Activated naive CD8-positive, alpha-beta T cell treated with anti-CD3 and anti-CD28 coated beads for 36 hours (primary cell): ENCODE measurements at regions not wholly inside any gene's neighbourhood (a gene's known extent, or its start where the extent isn't known, plus 50 kb on each side); places are given as distances from the start of the nearest gene placed in this dataset.

ENCODE experiments used
- DNase-seq: peaks from one replicate; pipeline ENCODE4 v3.0.0; 2021
- H3K27ac Mint-ChIP-seq: one replicate; pipeline ENCODE4 v1.8.0; 2022; ENCODE audit warnings: mild to moderate bottlenecking, moderate library complexity, mixed read lengths
- H3K27me3 Mint-ChIP-seq: one replicate; pipeline ENCODE4 v1.8.0; 2022; ENCODE audit warnings: mild to moderate bottlenecking, mixed read lengths
- H3K36me3 Mint-ChIP-seq: one replicate; pipeline ENCODE4 v1.8.0; 2021; ENCODE audit warnings: mild to moderate bottlenecking, mixed read lengths
- H3K4me1 Mint-ChIP-seq: one replicate; pipeline ENCODE4 v1.8.0; 2021; ENCODE audit warnings: mixed read lengths
- H3K4me3 Mint-ChIP-seq: one replicate; pipeline ENCODE4 v1.8.0; 2022; ENCODE audit warnings: mild to moderate bottlenecking, moderate library complexity, mixed read lengths
- H3K9me3 Mint-ChIP-seq: one replicate; pipeline ENCODE4 v1.8.0; 2022; ENCODE audit warnings: mixed read lengths

DNA sequence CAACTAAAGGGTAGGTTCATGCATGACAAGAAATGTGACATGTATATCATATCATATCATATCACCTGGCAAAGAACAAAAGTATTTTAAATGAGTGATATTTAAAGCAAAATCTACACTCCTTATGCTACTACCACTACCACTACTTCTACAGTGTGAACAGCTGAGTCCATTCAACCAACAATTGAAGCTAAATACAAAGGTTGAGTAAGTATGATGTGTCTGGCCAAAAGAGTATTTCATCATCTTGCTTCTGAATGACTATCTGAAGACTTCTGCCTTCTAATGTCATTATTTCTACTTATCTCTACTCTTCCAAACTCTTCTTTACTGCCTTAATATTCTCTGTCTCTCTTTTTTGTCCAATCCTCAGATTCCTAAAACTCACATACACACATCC lies 292.6 kb upstream of the CAND1 start:
- Mint-ChIP-seq H3K27ac (no peak overlapping the region), H3K4me1 (no peaks in the 10 kb centered on the region), H3K9me3 (no peaks in the 10 kb centered on the region), H3K27me3 (peaks cover 5% of the 10 kb centered on the region), H3K4me3 (no peak overlapping the region), H3K36me3 (no peaks in the 10 kb centered on the region)
- no peak for DNase-seq

DNA sequence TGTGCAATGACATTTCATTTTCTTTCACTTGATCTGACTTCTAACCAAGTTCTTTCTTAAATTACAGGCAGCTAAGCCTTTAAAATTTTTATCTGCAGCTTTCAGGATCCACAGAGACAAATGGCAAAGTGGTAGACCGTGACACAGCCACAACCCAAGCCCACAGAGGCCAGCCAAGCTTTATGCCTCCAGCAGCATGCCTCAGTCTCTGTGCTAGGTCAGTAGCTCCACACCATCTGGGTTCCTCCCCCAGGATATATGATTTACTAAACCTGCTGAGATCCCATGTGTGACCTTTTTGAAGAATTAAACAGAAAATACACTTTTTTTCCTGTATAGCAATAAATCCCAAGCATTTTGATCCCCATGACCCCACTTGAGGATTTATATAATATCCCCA lies 290.4 kb upstream of the CAND1 start:
- H3K9me3 Mint-ChIP-seq, result no peaks in the 10 kb centered on the region
- H3K4me1 Mint-ChIP-seq, result peaks cover 2% of the 10 kb centered on the region
- no peaks in the 10 kb centered on the region for H3K36me3 Mint-ChIP-seq
- H3K27ac Mint-ChIP-seq, result no peak overlapping the region
- DNase-seq, result no peak
- H3K4me3 Mint-ChIP-seq, result no peak overlapping the region
- H3K27me3 Mint-ChIP-seq, result peaks cover 5% of the 10 kb centered on the region

DNA sequence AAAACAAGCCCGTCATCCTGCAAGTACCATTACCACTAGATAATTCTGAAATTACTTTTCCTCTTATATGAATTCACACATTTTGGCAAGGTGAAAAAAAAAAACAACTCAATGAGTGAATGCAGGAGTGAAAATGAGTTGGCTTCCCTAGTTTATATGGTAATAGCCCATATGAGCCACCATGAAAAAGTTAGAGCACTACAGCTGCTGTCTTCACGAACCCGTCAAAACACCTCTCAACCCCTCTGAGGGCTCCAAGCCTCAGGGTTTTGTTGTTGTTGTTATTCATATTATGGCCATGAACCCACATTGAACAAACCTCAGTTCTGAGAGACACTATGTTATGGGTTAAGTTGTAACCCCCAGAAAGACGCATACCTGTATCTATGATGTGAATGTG lies 289.9 kb upstream of the CAND1 start:
- H3K4me3 Mint-ChIP-seq, result no peak overlapping the region
- H3K4me1 Mint-ChIP-seq, result peaks cover 2% of the 10 kb centered on the region
- H3K9me3 Mint-ChIP-seq, result no peaks in the 10 kb centered on the region
- no peak overlapping the region for H3K27ac Mint-ChIP-seq
- peaks cover 5% of the 10 kb centered on the region for H3K27me3 Mint-ChIP-seq
- H3K36me3 Mint-ChIP-seq, result no peaks in the 10 kb centered on the region
- no peak for DNase-seq

DNA sequence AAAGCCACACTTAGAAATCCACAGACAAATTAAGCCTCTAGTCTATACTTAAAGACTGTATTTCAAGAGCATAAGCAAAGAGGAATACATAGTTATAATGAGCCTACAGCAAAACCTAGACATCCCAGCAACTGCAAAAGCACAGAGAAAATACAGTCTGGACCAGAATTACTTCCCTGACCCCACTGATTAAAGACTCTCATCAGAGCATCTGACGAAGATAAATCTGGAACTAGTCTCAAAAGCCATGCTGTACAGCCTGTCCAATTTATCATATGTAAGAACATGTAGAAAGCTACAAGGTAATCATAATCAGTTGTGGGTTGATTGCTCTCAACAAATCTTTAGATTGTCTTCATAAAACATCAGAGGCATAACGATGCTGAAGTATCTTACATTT lies 285.1 kb upstream of the CAND1 start:
- no peaks in the 10 kb centered on the region for H3K27me3 Mint-ChIP-seq
- no peak overlapping the region for H3K4me3 Mint-ChIP-seq
- DNase-seq, result no peak
- H3K27ac Mint-ChIP-seq, result no peak overlapping the region
- no peaks in the 10 kb centered on the region for H3K36me3 Mint-ChIP-seq
- H3K4me1 Mint-ChIP-seq, result peaks cover 2% of the 10 kb centered on the region
- peaks cover 2% of the 10 kb centered on the region for H3K9me3 Mint-ChIP-seq

- Mint-ChIP-seq H3K4me1 (peaks cover 2% of the 10 kb centered on the region), H3K36me3 (no peaks in the 10 kb centered on the region), H3K9me3 (peaks cover 2% of the 10 kb centered on the region), H3K27me3 (no peaks in the 10 kb centered on the region), H3K4me3 (no peak overlapping the region), H3K27ac (no peak overlapping the region)
- no peak for DNase-seq
Measured at GRCh38 chr12:66984962-66985361, 284.2 kb upstream of the CAND1 start.

DNA sequence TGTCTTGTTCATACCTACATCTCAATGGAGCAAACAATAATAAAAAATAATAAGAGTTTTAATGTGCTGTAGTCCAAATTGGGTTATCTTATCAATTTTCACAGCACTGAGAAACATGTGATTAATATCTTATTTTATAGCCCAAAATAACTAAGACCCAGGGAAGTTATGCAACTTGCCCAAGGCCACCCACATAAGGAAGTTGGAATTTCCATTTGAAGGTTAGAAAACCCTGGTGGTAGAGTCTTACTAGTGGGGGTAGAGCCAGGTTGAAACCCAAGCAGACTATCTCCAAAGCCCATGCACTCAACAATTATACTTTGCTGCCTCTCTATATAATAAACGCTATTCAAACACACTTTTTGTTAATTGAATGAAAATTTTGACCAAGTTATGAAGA lies 270.0 kb upstream of the CAND1 start:
- DNase-seq, result no peak
- no peak overlapping the region for H3K27ac Mint-ChIP-seq
- peaks cover 3% of the 10 kb centered on the region for H3K9me3 Mint-ChIP-seq
- no peaks in the 10 kb centered on the region for H3K27me3 Mint-ChIP-seq
- peaks cover 3% of the 10 kb centered on the region for H3K36me3 Mint-ChIP-seq
- H3K4me1 Mint-ChIP-seq, result peaks cover 3% of the 10 kb centered on the region
- no peak overlapping the region for H3K4me3 Mint-ChIP-seq

DNA sequence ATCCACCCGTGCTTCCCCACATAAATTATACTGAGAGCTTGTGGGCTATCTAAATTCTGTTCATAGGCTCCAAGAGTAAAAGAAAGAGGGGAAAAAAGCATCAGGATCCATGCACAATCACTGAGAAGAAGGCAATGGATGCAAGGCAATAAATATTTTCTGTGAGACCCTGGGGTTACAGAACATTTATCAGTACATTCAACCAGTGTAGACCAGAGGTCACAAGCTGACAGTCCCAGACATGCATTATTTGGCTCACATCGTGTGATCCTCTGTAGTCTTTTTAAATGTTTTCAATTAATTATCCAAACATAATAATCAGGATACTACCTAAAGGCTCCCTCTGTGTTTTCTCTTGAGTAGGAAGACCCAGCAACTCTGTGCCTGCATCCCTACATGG lies 267.9 kb upstream of the CAND1 start:
- Mint-ChIP-seq H3K4me1 (peaks cover 3% of the 10 kb centered on the region), H3K4me3 (no peak overlapping the region), H3K36me3 (peaks cover 3% of the 10 kb centered on the region), H3K27ac (no peak overlapping the region), H3K27me3 (no peaks in the 10 kb centered on the region), H3K9me3 (peaks cover 3% of the 10 kb centered on the region)
- DNase-seq, result no peak

DNA sequence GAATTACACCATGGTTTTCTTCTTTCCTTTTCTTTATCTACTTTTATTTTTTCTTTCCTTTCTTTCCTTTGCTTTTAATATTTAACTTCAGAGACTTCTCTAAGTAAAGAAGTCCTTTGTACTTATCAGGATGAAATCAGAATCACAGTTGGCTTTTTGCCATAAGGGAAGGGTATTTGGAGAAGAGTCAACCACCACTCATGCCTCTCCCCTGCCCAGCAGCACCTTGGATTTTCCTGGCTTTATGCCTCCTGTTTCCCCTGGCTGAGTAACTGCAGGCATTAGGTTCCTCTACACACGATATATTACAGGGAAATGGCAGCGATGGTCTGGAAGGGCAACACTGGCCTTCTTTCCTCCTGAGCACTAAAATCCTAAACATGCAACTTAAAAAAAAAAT lies 266.4 kb upstream of the CAND1 start:
- H3K9me3 Mint-ChIP-seq, result no peaks in the 10 kb centered on the region
- no peak overlapping the region for H3K27ac Mint-ChIP-seq
- no peak for DNase-seq

GRCh38 chr12:67006610-67007009 lies 262.5 kb upstream of the CAND1 start:
- Mint-ChIP-seq H3K27ac (no peak overlapping the region), H3K36me3 (no peaks in the 10 kb centered on the region), H3K4me3 (no peak overlapping the region), H3K9me3 (no peaks in the 10 kb centered on the region), H3K4me1 (no peaks in the 10 kb centered on the region), H3K27me3 (no peaks in the 10 kb centered on the region)
- no peak for DNase-seq

More for the DNA sequence above, 266.4 kb upstream of the CAND1 start:
- H3K36me3 Mint-ChIP-seq, result no peaks in the 10 kb centered on the region
- no peak overlapping the region for H3K4me3 Mint-ChIP-seq
- H3K4me1 Mint-ChIP-seq, result peaks cover 3% of the 10 kb centered on the region
- no peaks in the 10 kb centered on the region for H3K27me3 Mint-ChIP-seq

DNA sequence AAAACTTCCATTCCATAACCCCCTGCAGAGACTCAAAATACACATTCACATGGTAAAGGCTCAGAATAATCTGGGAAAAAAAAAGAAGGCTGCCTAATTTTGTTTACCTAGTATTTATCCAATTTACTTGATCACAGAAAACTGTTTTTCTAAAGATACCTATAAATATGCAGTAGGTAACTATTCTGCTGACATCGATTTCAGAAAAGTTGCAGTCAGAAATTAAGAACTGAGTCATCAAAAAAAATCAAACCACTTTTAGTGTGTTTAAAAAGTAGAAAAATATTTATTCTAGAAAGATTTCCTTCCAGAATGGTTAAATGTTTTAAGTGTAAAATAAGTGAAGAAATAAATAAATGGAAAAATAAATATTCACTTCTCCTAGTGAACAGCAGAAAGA lies 254.5 kb upstream of the CAND1 start:
- DNase-seq, result no peak
- Mint-ChIP-seq H3K27ac (no peak overlapping the region), H3K4me1 (peaks cover 3% of the 10 kb centered on the region), H3K4me3 (no peak overlapping the region), H3K27me3 (no peaks in the 10 kb centered on the region), H3K9me3 (no peaks in the 10 kb centered on the region), H3K36me3 (no peaks in the 10 kb centered on the region)

- Mint-ChIP-seq H3K27me3 (no peaks in the 10 kb centered on the region), H3K4me3 (no peak overlapping the region), H3K36me3 (no peaks in the 10 kb centered on the region), H3K9me3 (no peaks in the 10 kb centered on the region), H3K4me1 (peaks cover 3% of the 10 kb centered on the region), H3K27ac (no peak overlapping the region)
- DNase-seq, result no peak
Measured at GRCh38 chr12:67018105-67018504, 251.1 kb upstream of the CAND1 start.

- no peak overlapping the region for H3K27ac Mint-ChIP-seq
- H3K4me3 Mint-ChIP-seq, result no peak overlapping the region
- H3K27me3 Mint-ChIP-seq, result no peaks in the 10 kb centered on the region
- DNase-seq, result no peak
- peaks cover 3% of the 10 kb centered on the region for H3K4me1 Mint-ChIP-seq
- no peaks in the 10 kb centered on the region for H3K36me3 Mint-ChIP-seq
- no peaks in the 10 kb centered on the region for H3K9me3 Mint-ChIP-seq
Measured at GRCh38 chr12:67019070-67019469, 250.1 kb upstream of the CAND1 start.

DNA sequence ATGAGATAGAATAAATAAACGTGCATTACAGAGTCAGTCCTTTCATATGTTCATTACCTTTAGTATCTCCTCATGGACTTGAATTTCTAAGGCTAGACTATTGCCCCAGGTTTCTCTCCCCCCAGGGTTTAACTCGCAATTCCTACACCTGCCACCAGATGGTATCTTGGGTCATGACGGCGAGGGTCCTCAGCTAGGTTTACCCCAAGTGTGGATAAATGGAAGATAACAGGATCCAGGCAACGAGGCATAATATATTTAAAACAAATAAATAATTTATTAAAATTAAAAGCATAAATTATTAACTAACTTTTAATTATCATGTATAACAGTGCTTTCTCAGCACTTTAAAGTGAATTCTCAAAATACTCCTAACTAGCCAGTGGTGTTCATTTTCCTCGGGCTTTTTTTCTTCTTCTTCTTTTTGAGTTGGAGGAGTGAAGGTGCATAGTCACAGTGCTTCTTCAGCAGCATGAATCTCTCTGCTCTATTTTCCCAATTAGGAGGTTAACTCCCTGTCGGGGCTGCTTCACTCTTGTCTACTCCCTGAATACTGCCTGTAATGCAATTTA lies 243.5 kb upstream of the CAND1 start:
- Mint-ChIP-seq H3K9me3 (no peaks in the 10 kb centered on the region), H3K27me3 (peaks cover 6% of the 10 kb centered on the region), H3K4me3 (no peak overlapping the region), H3K36me3 (no peaks in the 10 kb centered on the region), H3K4me1 (no peaks in the 10 kb centered on the region), H3K27ac (no peak overlapping the region)
- DNase-seq, result peak; percentile 50

- no peak for DNase-seq
- no peaks in the 10 kb centered on the region for H3K9me3 Mint-ChIP-seq
- no peak overlapping the region for H3K27ac Mint-ChIP-seq
- no peaks in the 10 kb centered on the region for H3K36me3 Mint-ChIP-seq
- peaks cover 6% of the 10 kb centered on the region for H3K27me3 Mint-ChIP-seq
- H3K4me3 Mint-ChIP-seq, result no peak overlapping the region
- H3K4me1 Mint-ChIP-seq, result no peaks in the 10 kb centered on the region
Measured at GRCh38 chr12:67026487-67027246, 242.5 kb upstream of the CAND1 start.

DNA sequence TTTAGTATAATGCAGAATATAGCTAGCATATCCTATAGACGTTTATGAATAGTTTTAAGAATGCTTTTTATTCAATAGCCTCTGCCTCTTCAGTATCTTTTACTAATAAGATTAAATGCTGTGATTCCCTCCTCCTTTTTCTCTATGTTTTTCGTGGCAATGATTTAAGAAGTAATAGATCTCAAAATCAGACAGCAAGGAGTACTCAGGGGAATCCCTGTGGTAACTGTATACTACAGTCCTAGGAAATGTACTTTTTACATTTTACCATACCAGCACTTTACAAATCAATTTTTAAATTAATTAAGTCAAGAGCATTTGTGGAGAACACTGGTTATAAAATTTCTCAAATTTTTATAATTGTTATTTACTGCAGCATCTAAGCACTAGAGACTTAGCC lies 240.6 kb upstream of the CAND1 start:
- H3K4me1 Mint-ChIP-seq, result no peaks in the 10 kb centered on the region
- no peak overlapping the region for H3K27ac Mint-ChIP-seq
- no peak for DNase-seq
- no peak overlapping the region for H3K4me3 Mint-ChIP-seq
- no peaks in the 10 kb centered on the region for H3K36me3 Mint-ChIP-seq
- peaks cover 6% of the 10 kb centered on the region for H3K27me3 Mint-ChIP-seq
- peaks cover 3% of the 10 kb centered on the region for H3K9me3 Mint-ChIP-seq
